ENCODE measurements at regions not wholly inside any gene's neighbourhood (a gene's known extent, or its start where the extent isn't known, plus 50 kb on each side); places are given as distances from the start of the nearest gene placed in this dataset.

DNA sequence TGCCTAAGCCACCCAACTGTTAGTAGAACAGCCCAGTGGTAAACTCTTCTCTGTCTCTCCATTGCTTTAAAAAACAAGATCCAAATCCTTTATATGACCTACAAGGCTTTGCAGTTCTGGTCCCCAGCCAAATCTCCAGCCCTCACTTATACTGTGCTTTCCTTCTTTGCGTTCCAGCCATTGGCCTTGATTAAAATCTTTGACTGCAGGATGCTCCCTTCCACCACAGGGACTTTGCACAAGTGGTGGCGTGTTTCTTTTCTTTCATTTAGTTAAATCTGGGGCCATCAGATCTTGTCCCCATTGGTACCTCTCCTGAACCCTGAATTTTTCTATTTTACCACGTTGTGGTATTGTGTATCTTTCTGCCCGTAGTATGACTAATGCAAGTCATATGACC lies 183.7 kb downstream of the VRK1 start:
- DNase-seq: no peak

DNA sequence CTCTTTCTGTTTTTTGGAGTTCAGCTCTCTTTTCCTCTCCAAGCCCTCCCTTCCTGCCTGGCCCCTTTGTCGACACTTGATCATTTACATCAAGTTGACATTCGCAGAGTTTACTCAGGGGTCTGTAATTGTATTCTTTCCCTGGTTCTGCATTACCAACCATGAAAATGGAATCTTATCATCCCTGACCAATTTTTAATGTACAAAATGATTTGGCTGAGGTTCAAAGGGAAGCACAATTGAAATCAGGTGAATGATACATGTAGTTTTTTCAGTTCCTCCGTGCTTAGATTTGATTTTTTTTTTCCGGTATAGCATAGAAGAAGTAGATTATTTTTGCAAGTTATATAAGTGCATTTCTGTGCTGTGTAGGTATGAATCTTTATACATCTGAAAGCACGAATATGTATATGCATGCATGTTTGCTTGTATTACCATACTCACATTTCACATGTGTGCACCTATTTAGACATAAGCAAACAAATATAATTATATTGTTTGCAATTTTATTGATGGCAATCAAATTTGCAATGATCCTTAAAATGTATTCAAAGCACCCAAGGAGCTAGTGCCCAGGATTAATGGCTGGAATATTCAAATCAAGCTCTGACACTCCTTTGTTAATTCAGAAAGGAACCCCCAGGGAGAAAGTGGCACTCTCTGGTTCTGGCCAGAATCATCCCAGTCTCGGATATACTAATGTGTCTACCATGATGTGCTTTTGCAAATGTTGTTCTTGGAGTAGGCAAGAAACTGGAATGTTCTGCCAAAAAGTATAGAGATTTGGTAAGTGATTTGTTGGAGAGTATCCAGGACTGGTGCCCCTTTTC lies 189.3 kb downstream of the VRK1 start:
- DNase-seq: no peak

DNA sequence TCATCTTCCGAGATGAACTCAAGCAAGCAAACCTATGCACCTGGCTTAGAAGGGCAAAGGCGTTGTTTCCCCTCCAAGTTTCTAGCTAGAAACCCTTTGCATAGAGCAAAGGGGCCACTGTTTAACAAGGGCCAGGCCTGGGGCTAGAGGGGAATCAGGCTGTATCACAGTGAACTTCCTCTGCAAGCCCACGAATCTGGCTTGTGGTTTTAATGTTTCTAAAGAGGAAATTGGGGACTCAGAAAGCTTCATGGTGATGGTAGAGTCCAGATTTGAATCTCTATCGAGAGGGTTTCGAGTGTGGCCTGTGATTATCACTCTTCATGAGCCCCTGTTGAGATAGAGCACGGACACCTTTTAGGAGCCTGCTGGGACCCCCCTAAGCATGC lies 189.9 kb downstream of the VRK1 start:
- DNase-seq: no peak

- DNase-seq: no peak
Measured at GRCh38 chr14:96987771-96988170, 190.6 kb downstream of the VRK1 start.

- no peak for DNase-seq
Measured at GRCh38 chr14:96989306-96989705, 192.1 kb downstream of the VRK1 start.

- no peak for DNase-seq
Measured at GRCh38 chr14:96991226-96991625, 194.0 kb downstream of the VRK1 start.

- DNase-seq: no peak
Measured at GRCh38 chr14:96994999-96995398, 197.8 kb downstream of the VRK1 start.

DNA sequence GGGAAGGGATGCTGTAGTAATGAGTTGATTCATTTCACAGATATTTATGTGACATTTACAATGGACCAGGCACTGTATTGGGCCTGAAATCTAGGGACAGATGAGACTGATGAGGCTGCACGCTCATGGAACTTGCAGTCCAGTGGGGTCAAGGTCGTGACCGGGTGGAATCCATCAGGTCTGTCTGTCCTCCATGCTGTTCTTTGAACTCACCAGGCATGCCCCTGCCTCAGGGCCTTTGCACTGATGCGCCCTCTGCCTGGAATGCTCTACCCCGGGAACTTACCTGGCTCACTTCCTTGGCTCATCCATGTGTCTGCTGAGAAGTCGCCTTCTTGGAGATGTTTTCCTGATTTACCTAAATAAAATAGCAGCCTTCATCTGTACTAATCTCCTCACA lies 200.1 kb downstream of the VRK1 start:
- DNase-seq: no peak

DNA sequence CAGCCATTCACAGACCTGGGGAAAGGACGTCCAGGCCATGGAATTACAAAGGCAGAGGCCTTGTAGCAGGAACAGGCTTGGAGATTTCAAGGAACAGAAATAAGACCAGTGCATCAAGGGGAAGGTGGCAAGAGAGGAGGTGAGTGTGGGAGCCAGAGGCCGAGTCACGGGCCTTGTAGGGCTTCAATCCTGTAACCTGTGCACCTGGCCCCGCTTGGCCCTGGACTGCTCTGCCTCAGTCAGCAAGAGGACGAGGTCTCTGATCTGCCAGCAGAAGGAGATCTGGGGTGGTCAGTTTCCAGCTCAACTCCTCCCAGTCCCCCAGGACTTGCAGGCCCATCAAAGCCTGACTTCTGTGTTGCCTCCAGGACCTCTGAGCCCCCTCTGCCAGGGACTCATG lies 200.8 kb downstream of the VRK1 start:
- no peak for DNase-seq

GRCh38 chr14:96999654-97000155 lies 202.5 kb downstream of the VRK1 start:
- DNase-seq: no peak

DNA sequence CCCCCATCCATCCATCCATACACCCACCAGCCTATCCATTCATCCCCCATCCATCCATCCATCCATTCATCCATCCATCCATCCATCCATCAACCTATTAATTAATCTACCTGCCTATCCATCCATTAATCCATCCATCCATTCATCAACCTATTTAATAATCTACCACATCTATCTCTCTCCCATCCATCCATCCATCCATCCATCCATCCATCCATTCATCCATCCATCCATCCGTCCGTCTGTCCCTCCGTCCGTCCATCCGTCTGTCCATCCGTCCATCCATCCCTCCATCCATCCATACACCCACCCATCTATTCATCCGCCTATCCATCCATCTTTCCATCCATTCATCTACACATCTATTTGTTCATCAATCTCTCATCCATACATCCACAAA lies 205.3 kb downstream of the VRK1 start:
- no peak for DNase-seq

GRCh38 chr14:97005934-97006333 lies 208.8 kb downstream of the VRK1 start:
- DNase-seq: no peak

- DNase-seq: no peak
Measured at GRCh38 chr14:97010491-97011160, 213.4 kb downstream of the VRK1 start.

- no peak for DNase-seq
Measured at GRCh38 chr14:97013878-97014277, 216.7 kb downstream of the VRK1 start.

DNA sequence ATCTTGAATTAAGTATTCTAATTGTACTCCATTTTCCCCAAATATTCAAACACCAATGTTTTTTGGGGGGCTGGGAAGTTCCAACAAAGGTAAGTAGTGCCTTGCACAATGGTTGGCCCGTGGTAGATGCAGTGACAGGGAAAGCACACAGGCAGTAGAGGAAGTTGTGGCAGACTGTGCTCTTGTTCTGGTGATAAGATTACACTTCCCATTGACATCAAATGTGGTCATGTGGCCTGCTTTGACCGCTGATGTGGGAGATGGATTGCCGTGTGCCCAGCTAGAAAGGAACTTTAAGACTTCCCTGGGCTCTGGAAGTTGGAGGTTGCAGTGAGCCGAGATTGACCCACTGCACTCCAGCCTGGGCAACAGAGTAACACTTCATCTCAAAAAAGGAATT lies 223.8 kb downstream of the VRK1 start:
- no peak for DNase-seq

GRCh38 chr14:97021571-97022168 lies 224.5 kb downstream of the VRK1 start:
- DNase-seq: no peak

DNA sequence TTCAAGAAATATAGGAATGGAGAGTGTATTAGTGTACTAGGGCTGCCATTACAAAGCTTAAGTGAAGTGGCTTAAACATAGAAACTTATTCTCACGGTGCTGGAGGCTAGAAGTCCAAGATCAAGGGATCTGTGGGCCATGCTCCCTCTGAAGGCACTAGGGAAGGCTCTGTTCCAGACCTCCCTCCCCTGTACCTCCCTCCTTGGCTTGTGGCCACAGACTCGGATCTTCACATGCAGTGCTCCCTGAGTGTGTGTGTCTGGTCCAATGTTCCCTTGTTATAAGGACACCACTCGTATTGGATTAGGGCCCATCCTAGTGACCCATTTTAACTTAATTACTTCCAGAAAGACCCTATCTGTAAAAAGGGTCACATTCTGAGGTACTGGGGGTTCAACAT lies 225.6 kb downstream of the VRK1 start:
- DNase-seq: no peak

DNA sequence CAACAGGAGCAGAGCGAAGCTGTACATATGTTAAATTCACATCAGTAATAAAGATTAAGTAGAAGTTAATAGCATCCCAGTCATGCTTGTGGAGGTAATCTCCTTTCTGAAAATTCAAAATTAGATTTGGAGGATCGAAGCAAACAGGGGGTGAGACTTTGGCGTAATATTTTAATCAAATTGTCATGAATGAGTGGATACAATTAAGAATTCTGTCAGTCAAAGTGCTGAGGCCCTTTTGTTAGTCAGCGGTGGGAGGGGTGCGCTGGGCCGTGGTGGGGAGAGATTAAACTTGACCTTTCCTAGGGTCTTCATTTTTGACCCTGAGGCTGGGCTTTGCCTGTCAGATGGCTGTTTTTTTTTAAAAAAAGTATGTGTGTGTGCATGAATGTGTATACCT lies 226.7 kb downstream of the VRK1 start:
- DNase-seq: no peak

GRCh38 chr14:97024300-97024699 lies 227.1 kb downstream of the VRK1 start:
- DNase-seq: no peak

DNA sequence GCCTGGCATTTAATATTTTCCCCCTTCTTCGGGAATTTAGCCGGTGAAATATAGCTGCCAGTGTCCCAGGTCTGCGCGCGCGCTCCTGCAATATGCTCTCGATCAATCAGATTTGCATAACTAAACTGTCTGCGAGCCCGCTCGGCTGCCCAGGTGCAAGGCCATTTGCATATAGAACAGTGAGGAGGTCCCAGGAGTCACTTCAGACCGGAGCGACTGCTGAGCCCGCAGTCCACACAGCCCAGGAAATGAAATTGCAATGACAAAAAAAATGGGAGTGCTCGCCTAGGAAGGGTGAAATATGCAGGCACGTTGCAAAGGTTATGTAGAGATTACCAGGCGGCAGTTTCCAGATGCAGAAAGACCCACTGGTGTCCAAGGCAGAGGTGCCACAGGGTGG lies 228.5 kb downstream of the VRK1 start:
- DNase-seq: peak; percentile 70

GRCh38 chr14:97027256-97027999 lies 230.2 kb downstream of the VRK1 start:
- DNase-seq: no peak

GRCh38 chr14:97028382-97028781 lies 231.2 kb downstream of the VRK1 start:
- DNase-seq: no peak

GRCh38 chr14:97029800-97030199 lies 232.6 kb downstream of the VRK1 start:
- DNase-seq: no peak
